Testis (tissue), 2 donors: ENCODE measurements at regions not wholly inside any gene's neighbourhood (a gene's known extent, or its start where the extent isn't known, plus 50 kb on each side); places are given as distances from the start of the nearest gene placed in this dataset.
A peak's percentile ranks its signal among the peaks of the same experiment; 100 is the strongest.

ENCODE experiments used
- DNase-seq: peaks from one replicate; pipeline ENCODE4 v3.0.0-alpha.2; 2019
- H3K27ac ChIP-seq, 2 donors: fragments of 200-600 bp; sonication (generic); one replicate each; pipeline ENCODE4 v1.5.1; 2019
- H3K27me3 ChIP-seq: fragments of 200-600 bp; sonication (generic); one replicate; pipeline ENCODE4 v1.5.1; 2019
- H3K36me3 ChIP-seq: fragments of 200-600 bp; sonication (generic); one replicate; pipeline ENCODE4 v1.5.1; 2017; ENCODE audit warnings: low read depth; ENCODE audit errors: missing control alignments
- H3K4me1 ChIP-seq: fragments of 200-600 bp; sonication (generic); one replicate; pipeline ENCODE4 v1.5.1; 2019
- H3K4me3 ChIP-seq, 2 donors: fragments of 200-600 bp; sonication (generic); one replicate each; pipeline ENCODE4 v1.5.1; 2017 to 2019
- H3K9me3 ChIP-seq: fragments of 200-600 bp; sonication (generic); one replicate; pipeline ENCODE4 v1.5.1; 2017
- CTCF ChIP-seq, 3 experiments: fragments of 450-650 bp in 2 of 3; fragments of 200-600 bp in 1 of 3; sonication (generic) in 1 of 3; IDR thresholded peaks; one replicate each; pipeline ENCODE4 v1.5.1; 2016 to 2019; ENCODE audit warnings: antibody characterized with exemption in 3 of 3, mild to moderate bottlenecking in 2 of 3, moderate library complexity in 1 of 3
- POLR2A ChIP-seq: fragments of 450-650 bp; IDR thresholded peaks from one replicate; pipeline ENCODE4 v1.6.1; 2017; ENCODE audit warnings: antibody characterized with exemption, mild to moderate bottlenecking, moderate library complexity
- WGBS, 2 donors: methylation state at CpG; one replicate each; pipeline ENCODE4 v1.1.5; 2018; 5-methylcytosine and 5-hydroxymethylcytosine counted together
- intact Hi-C: fragments of 100-400 bp; cut with DNase I; formaldehyde crosslinking; loops from one replicate; pipeline ENCODE4 v1.15.1; 2023; ENCODE audit warnings: low total_unique reads

- 57 to 67% methylated on average over 10 of the region's 10 CpGs for WGBS, 2 donors
- no peaks in the 10 kb centered on the region for H3K27me3 ChIP-seq
- intact Hi-C loops: no loop called here
- H3K4me3 ChIP-seq: no peak overlapping the region
- H3K9me3 ChIP-seq: no peaks in the 10 kb centered on the region
- H3K27ac ChIP-seq: peak overlapping the region in 1 of 2 donors; percentile 52
- TF ChIP-seq CTCF (IDR thresholded peaks at IDR 0.05): no peak
- TF ChIP-seq POLR2A: no peak
- DNase-seq: no peak
- peaks cover 7% of the 10 kb centered on the region for H3K4me1 ChIP-seq
- H3K36me3 ChIP-seq: no peaks in the 10 kb centered on the region
Observed at GRCh38 chr19:34305221-34306083, 51.1 kb downstream of the GARRE1 start.

- WGBS, 2 donors: 72 to 77% methylated on average over 2 of the region's 2 CpGs
- TF ChIP-seq CTCF (IDR thresholded peaks at IDR 0.05) (no peak), POLR2A (no peak)
- H3K27me3 ChIP-seq: no peaks in the 10 kb centered on the region
- H3K9me3 ChIP-seq: no peaks in the 10 kb centered on the region
- H3K4me3 ChIP-seq: no peak overlapping the region
- DNase-seq: no peak
- intact Hi-C loops: no loop called here
- peak overlapping the region in 1 of 2 donors; percentile 52 for H3K27ac ChIP-seq
- peaks cover 10% of the 10 kb centered on the region for H3K4me1 ChIP-seq
- no peaks in the 10 kb centered on the region for H3K36me3 ChIP-seq
Observed at GRCh38 chr19:34306213-34306661, 51.9 kb downstream of the GARRE1 start.

- no peaks in the 10 kb centered on the region for H3K27me3 ChIP-seq
- H3K4me1 ChIP-seq: peaks cover 10% of the 10 kb centered on the region
- H3K4me3 ChIP-seq: no peak overlapping the region
- no peaks in the 10 kb centered on the region for H3K9me3 ChIP-seq
- peak overlapping the region in 1 of 2 donors; percentile 52 for H3K27ac ChIP-seq
- 87 to 90% methylated on average over 6 of the region's 6 CpGs for WGBS, 2 donors
- H3K36me3 ChIP-seq: no peaks in the 10 kb centered on the region
- no peak for TF ChIP-seq CTCF (IDR thresholded peaks at IDR 0.05)
- intact Hi-C loops: no loop called here
- no peak for DNase-seq
Observed at GRCh38 chr19:34306824-34307223, 52.5 kb downstream of the GARRE1 start.

GRCh38 chr19:34308381-34309367, 54.3 kb downstream of the GARRE1 start:
- Histone ChIP-seq H3K4me1 (peaks cover 10% of the 10 kb centered on the region), H3K27me3 (no peaks in the 10 kb centered on the region), H3K27ac (peak overlapping the region in 1 of 2 donors; percentile 39), H3K36me3 (no peaks in the 10 kb centered on the region), H3K4me3 (no peak overlapping the region), H3K9me3 (no peaks in the 10 kb centered on the region)
- DNase-seq: no peak
- TF ChIP-seq CTCF (IDR thresholded peaks at IDR 0.05) (no peak), POLR2A (no peak)
- intact Hi-C loops: no loop called here
- WGBS, 2 donors: 81% methylated on average over 8 of the region's 8 CpGs
